ENCODE measurements at regions not wholly inside any gene's neighbourhood (a gene's known extent, or its start where the extent isn't known, plus 50 kb on each side); places are given as distances from the start of the nearest gene placed in this dataset.

DNA sequence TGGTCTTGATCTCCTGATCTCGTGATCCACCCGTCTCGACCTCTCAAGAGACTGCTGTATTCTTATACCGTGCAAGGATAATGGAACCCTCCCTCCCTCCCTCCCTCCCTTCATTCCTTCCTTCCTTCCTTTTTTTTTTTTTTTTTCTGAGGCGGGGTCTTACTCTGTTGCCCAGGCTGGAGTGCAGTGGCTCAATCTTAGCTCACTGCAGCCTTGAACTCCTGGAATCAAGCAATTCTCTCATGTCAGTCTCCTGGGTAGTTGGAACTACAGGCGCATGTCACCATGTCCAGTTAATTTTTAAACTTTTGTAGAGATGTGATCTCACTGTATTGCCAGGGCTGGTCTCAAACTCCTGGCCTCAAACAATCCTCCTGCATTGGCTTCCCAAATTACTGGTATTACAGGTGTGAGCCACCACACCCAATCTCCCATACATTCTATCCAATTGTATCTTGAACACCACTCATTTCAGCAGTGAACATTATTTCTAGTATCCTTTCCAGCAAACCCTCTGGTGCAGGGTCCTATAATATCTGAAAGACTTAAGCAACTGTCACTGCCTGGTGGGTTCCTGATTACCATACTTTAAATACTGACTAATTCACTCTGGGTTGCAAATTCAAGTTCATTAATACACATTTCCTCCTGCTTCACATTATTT lies 210.0 kb upstream of the ZNF217 start:
- Histone ChIP-seq H3K27ac (no peak overlapping the region), H3K27me3 (ENCODE audit: insufficient read depth, low read depth, severe bottlenecking) (no peaks in the 10 kb centered on the region), H3K4me3 (ENCODE audit: low read depth, low read length) (no peak overlapping the region), H3K36me3 (no peaks in the 10 kb centered on the region), H3K9me3 (ENCODE audit: severe bottlenecking) (no peaks in the 10 kb centered on the region)
- TF ChIP-seq, protein P1, sequence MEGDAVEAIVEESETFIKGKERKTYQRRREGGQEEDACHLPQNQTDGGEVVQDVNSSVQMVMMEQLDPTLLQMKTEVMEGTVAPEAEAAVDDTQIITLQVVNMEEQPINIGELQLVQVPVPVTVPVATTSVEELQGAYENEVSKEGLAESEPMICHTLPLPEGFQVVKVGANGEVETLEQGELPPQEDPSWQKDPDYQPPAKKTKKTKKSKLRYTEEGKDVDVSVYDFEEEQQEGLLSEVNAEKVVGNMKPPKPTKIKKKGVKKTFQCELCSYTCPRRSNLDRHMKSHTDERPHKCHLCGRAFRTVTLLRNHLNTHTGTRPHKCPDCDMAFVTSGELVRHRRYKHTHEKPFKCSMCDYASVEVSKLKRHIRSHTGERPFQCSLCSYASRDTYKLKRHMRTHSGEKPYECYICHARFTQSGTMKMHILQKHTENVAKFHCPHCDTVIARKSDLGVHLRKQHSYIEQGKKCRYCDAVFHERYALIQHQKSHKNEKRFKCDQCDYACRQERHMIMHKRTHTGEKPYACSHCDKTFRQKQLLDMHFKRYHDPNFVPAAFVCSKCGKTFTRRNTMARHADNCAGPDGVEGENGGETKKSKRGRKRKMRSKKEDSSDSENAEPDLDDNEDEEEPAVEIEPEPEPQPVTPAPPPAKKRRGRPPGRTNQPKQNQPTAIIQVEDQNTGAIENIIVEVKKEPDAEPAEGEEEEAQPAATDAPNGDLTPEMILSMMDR (IDR thresholded peaks at IDR 0.05; ENCODE audit: low read depth, low read length), result no peak
- DNase-seq, result no peak

DNA sequence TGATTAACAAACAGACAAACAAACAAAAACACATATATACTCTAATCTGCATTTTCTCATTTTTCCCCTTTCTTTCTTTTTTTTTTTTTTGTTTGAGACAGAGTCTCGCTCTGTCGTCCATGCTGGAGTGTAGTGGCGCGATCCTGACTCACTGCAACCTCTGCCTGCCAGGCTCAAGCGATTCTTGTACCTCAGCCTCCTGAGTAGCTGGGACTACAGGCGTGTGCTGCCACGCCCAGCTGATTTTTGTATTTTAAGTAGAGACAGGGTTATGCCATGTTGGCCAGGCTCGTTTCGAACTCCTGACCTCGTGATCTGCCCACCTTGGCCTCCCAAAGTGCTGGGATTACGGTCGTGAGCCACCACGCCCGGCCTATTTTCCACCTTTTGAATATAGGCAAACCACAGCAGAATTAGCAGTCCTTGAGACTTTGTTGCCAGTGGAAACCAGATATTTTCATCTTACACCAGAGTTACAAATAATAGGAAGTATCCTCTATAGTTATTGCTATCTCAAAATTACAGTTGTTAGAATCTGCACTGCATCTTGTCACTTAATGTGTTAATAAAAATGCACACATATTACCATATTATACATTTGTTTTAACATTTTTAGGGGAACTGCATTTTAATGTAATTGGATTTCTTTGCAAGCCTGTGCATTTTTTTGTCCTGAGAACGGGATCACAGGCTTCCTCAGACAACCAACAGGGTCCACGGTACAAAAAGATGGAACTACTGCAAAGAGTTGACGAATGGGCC lies 208.2 kb upstream of the ZNF217 start:
- TF ChIP-seq, protein P1 (IDR thresholded peaks at IDR 0.05; ENCODE audit: low read depth, low read length), result no peak
- Histone ChIP-seq H3K27me3 (ENCODE audit: insufficient read depth, low read depth, severe bottlenecking) (no peaks in the 10 kb centered on the region), H3K9me3 (ENCODE audit: severe bottlenecking) (no peaks in the 10 kb centered on the region), H3K36me3 (no peaks in the 10 kb centered on the region), H3K4me3 (ENCODE audit: low read depth, low read length) (no peak overlapping the region), H3K27ac (no peak overlapping the region)
- DNase-seq, result no peak

DNA sequence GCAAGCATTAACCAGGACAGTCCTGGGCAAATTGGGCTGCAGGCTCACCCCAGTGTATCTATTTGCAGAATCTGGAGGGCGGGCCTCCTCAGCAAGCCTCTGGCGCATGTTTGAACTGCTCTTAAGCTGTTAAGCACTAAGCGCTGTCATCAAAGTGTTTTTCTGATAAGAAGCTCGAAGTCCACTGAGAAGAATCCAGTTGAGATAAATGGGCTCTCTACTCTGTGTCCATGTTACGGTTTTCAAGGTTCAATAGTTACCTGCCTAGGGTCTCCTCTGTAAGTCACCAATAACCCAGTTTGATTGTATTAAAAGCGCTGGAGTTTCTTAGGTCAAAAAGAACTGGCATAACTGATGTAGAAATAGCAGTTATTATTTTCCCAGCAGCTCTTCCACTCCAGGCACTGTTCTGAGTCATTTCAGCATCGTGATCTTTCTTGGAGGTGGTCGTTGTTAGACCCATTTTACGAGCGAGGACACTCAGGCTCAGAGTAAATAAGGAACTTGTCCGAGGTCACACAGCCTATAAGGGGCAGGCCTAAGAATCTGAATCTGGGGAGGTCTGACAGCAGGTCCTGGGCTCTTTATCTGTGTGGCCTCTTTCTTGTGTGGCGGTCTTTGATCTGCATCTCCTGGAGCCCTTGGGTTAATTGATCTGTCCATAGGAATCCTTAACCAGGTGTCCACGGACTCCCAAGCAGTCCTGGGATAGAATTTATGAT lies 207.4 kb upstream of the ZNF217 start:
- DNase-seq, result peak; percentile 25
- H3K36me3 ChIP-seq, result no peaks in the 10 kb centered on the region
- H3K4me3 ChIP-seq (ENCODE audit: low read depth, low read length), result no peak overlapping the region
- H3K9me3 ChIP-seq (ENCODE audit: severe bottlenecking), result no peaks in the 10 kb centered on the region
- H3K27ac ChIP-seq, result no peak overlapping the region
- no peaks in the 10 kb centered on the region for H3K27me3 ChIP-seq (ENCODE audit: insufficient read depth, low read depth, severe bottlenecking)
- TF ChIP-seq, protein P1 (IDR thresholded peaks at IDR 0.05; ENCODE audit: low read depth, low read length), result no peak

DNA sequence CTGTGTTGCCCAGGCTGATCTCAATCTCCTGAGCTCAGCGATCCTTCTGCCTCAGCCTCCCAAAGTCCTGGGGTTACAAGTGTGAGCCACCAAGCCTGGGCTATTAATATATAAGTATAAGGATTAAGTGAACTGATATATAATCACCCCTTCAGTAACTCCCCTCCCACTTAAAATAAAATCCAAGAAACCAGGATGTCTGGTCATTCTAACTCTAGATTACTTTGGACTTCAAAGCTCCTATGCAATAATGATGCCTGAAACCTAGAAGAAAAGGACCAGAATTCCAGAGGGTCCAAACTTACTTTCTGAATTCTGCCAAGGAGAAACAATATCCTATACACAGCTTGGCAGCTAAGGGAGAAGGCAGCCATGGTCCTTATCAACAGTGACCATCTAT lies 206.8 kb upstream of the ZNF217 start:
- Histone ChIP-seq H3K27me3 (ENCODE audit: insufficient read depth, low read depth, severe bottlenecking) (no peaks in the 10 kb centered on the region), H3K36me3 (no peaks in the 10 kb centered on the region), H3K4me3 (ENCODE audit: low read depth, low read length) (no peak overlapping the region), H3K9me3 (ENCODE audit: severe bottlenecking) (no peaks in the 10 kb centered on the region), H3K27ac (no peak overlapping the region)
- DNase-seq, result no peak
- TF ChIP-seq, protein P1 (IDR thresholded peaks at IDR 0.05; ENCODE audit: low read depth, low read length), result no peak

DNA sequence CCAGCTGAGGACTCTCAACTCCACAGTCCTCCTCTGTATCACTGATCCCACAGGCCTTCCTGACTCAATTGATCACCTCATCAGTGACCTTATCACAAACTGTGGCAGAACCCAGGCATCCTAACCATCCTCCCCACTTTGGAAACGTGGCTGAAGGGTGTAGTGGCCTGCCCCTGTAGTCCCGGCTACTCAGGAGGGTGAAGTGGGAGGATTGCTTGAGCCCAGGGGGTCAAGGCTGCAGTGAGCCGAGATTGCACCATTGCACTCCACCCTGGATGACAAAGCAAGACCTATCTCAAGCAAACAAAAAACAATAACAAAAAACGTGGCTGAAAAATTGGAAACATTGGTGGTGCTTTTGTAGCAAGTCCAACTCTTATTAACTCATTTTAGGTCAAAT lies 203.4 kb upstream of the ZNF217 start:
- Histone ChIP-seq H3K27ac (no peak overlapping the region), H3K27me3 (ENCODE audit: insufficient read depth, low read depth, severe bottlenecking) (no peaks in the 10 kb centered on the region), H3K9me3 (ENCODE audit: severe bottlenecking) (peaks cover 2% of the 10 kb centered on the region), H3K36me3 (no peaks in the 10 kb centered on the region), H3K4me3 (ENCODE audit: low read depth, low read length) (no peak overlapping the region)
- no peak for DNase-seq
- TF ChIP-seq, protein P1 (IDR thresholded peaks at IDR 0.05; ENCODE audit: low read depth, low read length), result no peak
